Natural killer cell (primary cell): ENCODE measurements at regions not wholly inside any gene's neighbourhood (a gene's known extent, or its start where the extent isn't known, plus 50 kb on each side); places are given as distances from the start of the nearest gene placed in this dataset.
"Not testable (repeated sequence)": the region's sequence is repeated elsewhere in the genome, so short reads cannot be mapped to it uniquely, and the experiment has no call there.

Experiments
- ATAC-seq, 3 donors: fragments of 150-1000 bp in 2 of 3; fragments of 200-7000 bp in 1 of 3; cut with Tn5 transposase; 1 replicate in 1 of 3; 2 replicates in 2 of 3; pipeline ENCODE4 v1.10.0; 2021; ENCODE audit warnings: mild to moderate bottlenecking in 2 of 3, moderate library complexity in 2 of 3
- DNase-seq, 2 donors: peaks; one replicate each; pipeline versions ENCODE4 v3.0.0 to v3.0.0-alpha.2; 2013 to 2021; ENCODE audit warnings: mixed read lengths in 1 of 2
- H3K27ac ChIP-seq: one replicate; pipeline ENCODE4 v1.5.1; 2013; ENCODE audit warnings: mild to moderate bottlenecking, low read length
- H3K27me3 ChIP-seq: one replicate; pipeline ENCODE4 v1.6.1; 2013; ENCODE audit warnings: low read length; ENCODE audit not compliant: control insufficient read depth, insufficient read depth
- H3K36me3 ChIP-seq: one replicate; pipeline ENCODE4 v1.6.1; 2013; ENCODE audit warnings: low read length; ENCODE audit not compliant: control insufficient read depth, insufficient read depth
- H3K4me1 ChIP-seq: one replicate; pipeline ENCODE4 v1.6.1; 2013; ENCODE audit warnings: low read length; ENCODE audit not compliant: control insufficient read depth, insufficient read depth
- H3K4me3 ChIP-seq: one replicate; pipeline ENCODE4 v1.5.1; 2013; ENCODE audit warnings: low read length
- H3K9me3 ChIP-seq: one replicate; pipeline ENCODE4 v1.6.1; 2013; ENCODE audit warnings: low read length; ENCODE audit not compliant: control insufficient read depth, insufficient read depth
- H3K27ac Mint-ChIP-seq, 2 donors: one replicate each; pipeline ENCODE4 v1.8.0; 2022; ENCODE audit warnings: mild to moderate bottlenecking in 2 of 2, mixed read lengths in 2 of 2, moderate library complexity in 1 of 2
- H3K27me3 Mint-ChIP-seq, 2 donors: one replicate each; pipeline ENCODE4 v1.8.0; 2022; ENCODE audit warnings: low read depth in 2 of 2, mixed read lengths in 2 of 2
- H3K36me3 Mint-ChIP-seq: one replicate; pipeline ENCODE4 v1.8.0; 2022; ENCODE audit warnings: mixed read lengths
- H3K4me1 Mint-ChIP-seq, 2 donors: one replicate each; pipeline ENCODE4 v1.8.0; 2022; ENCODE audit warnings: mixed read lengths in 2 of 2
- H3K4me3 Mint-ChIP-seq: one replicate; pipeline ENCODE4 v1.8.0; 2022; ENCODE audit warnings: mild to moderate bottlenecking, moderate library complexity, mixed read lengths
- H3K9me3 Mint-ChIP-seq, 2 donors: one replicate each; pipeline ENCODE4 v1.8.0; 2022; ENCODE audit warnings: mixed read lengths in 2 of 2
- CTCF ChIP-seq: fragments of 200-600 bp; IDR thresholded peaks from one replicate; pipeline ENCODE4 v1.8.0; 2022; ENCODE audit warnings: antibody characterized with exemption
- WGBS: methylation state at CpG from one replicate; pipeline ENCODE4 v1.1.7; 2013; ENCODE audit warnings: missing lambda C conversion rate; ENCODE audit not compliant: insufficient coverage; 5-methylcytosine and 5-hydroxymethylcytosine counted together
- intact Hi-C: fragments of 100-400 bp; cut with micrococcal nuclease; formaldehyde crosslinking; loops from one replicate; pipeline ENCODE4 v1.14.2; 2022

GRCh38 chr7:53151496-53151895 lies 116.1 kb downstream of the POM121L12 start:
- Mint-ChIP-seq H3K27me3 (no peaks in the 10 kb centered on the region), H3K36me3 (no peaks in the 10 kb centered on the region), H3K4me3 (no peak overlapping the region), H3K27ac (no peak overlapping the region), H3K9me3 (peaks cover 13 to 25% of the 10 kb centered on the region in 2 donors), H3K4me1 (no peaks in the 10 kb centered on the region)
- Histone ChIP-seq H3K9me3 (peaks cover 10% of the 10 kb centered on the region), H3K4me1 (no peaks in the 10 kb centered on the region), H3K36me3 (no peaks in the 10 kb centered on the region), H3K27me3 (no peaks in the 10 kb centered on the region), H3K4me3 (no peak overlapping the region), H3K27ac (no peak overlapping the region)
- no peak for TF ChIP-seq CTCF
- ATAC-seq (no peak), DNase-seq (no peak)
- 82% methylated on average over 2 of the region's 2 CpGs for WGBS
- intact Hi-C loops, result no loop called here

GRCh38 chr7:53187184-53187583 lies 151.8 kb downstream of the POM121L12 start:
- Mint-ChIP-seq H3K9me3 (peaks cover 11 to 19% of the 10 kb centered on the region in 2 donors), H3K36me3 (peaks cover 17% of the 10 kb centered on the region)
- H3K4me3 Mint-ChIP-seq, H3K27me3 ChIP-seq, H3K9me3 ChIP-seq, H3K27ac Mint-ChIP-seq, H3K36me3 ChIP-seq, H3K4me3 ChIP-seq, H3K27ac ChIP-seq, H3K4me1 Mint-ChIP-seq, DNase-seq, ATAC-seq, H3K27me3 Mint-ChIP-seq, intact Hi-C loops, H3K4me1 ChIP-seq: not testable (repeated sequence)
- WGBS, result 93% methylated on average over 26 of the region's 27 CpGs

GRCh38 chr7:53191191-53191695 lies 155.8 kb downstream of the POM121L12 start:
- H3K4me3 Mint-ChIP-seq, result no peak overlapping the region
- intact Hi-C loops, result no loop called here
- no peaks in the 10 kb centered on the region for H3K4me1 Mint-ChIP-seq
- DNase-seq (no peak), ATAC-seq (no peak)
- no peak overlapping the region for H3K4me3 ChIP-seq
- no peak overlapping the region for H3K27ac Mint-ChIP-seq
- H3K27me3 ChIP-seq, result no peaks in the 10 kb centered on the region
- 77% methylated on average over 3 of the region's 3 CpGs for WGBS
- H3K27me3 Mint-ChIP-seq, result no peaks in the 10 kb centered on the region
- H3K9me3 Mint-ChIP-seq, result peaks cover 16 to 17% of the 10 kb centered on the region in 2 donors
- no peaks in the 10 kb centered on the region for H3K36me3 ChIP-seq
- H3K36me3 Mint-ChIP-seq, result peaks cover 13% of the 10 kb centered on the region
- peaks cover 4% of the 10 kb centered on the region for H3K9me3 ChIP-seq
- no peak overlapping the region for H3K27ac ChIP-seq
- TF ChIP-seq CTCF, result no peak
- no peaks in the 10 kb centered on the region for H3K4me1 ChIP-seq

GRCh38 chr7:53191836-53192443 lies 156.5 kb downstream of the POM121L12 start:
- Histone ChIP-seq H3K4me1 (no peaks in the 10 kb centered on the region), H3K9me3 (peaks cover 4% of the 10 kb centered on the region), H3K36me3 (no peaks in the 10 kb centered on the region), H3K27me3 (no peaks in the 10 kb centered on the region), H3K4me3 (no peak overlapping the region), H3K27ac (no peak overlapping the region)
- TF ChIP-seq CTCF, result no peak
- ATAC-seq (no peak), DNase-seq (no peak)
- WGBS, result 30% methylated on average over 6 of the region's 6 CpGs
- Mint-ChIP-seq H3K27ac (no peak overlapping the region), H3K4me3 (no peak overlapping the region), H3K36me3 (peaks cover 12% of the 10 kb centered on the region), H3K27me3 (no peaks in the 10 kb centered on the region), H3K9me3 (peaks cover 14 to 17% of the 10 kb centered on the region in 2 donors), H3K4me1 (no peaks in the 10 kb centered on the region)
- intact Hi-C loops, result no loop called here
